GM21381 (cell line): ENCODE measurements at regions not wholly inside any gene's neighbourhood (a gene's known extent, or its start where the extent isn't known, plus 50 kb on each side); places are given as distances from the start of the nearest gene placed in this dataset.
"Not testable (repeated sequence)": the region's sequence is repeated elsewhere in the genome, so short reads cannot be mapped to it uniquely, and the experiment has no call there.

Experiments used
- ATAC-seq: cut with Tn5 transposase; IDR thresholded peaks from one replicate; pipeline ENCODE4 v1.9.1; 2021; ENCODE audit warnings: mild to moderate bottlenecking, moderate library complexity; ENCODE audit not compliant: unreplicated experiment

DNA sequence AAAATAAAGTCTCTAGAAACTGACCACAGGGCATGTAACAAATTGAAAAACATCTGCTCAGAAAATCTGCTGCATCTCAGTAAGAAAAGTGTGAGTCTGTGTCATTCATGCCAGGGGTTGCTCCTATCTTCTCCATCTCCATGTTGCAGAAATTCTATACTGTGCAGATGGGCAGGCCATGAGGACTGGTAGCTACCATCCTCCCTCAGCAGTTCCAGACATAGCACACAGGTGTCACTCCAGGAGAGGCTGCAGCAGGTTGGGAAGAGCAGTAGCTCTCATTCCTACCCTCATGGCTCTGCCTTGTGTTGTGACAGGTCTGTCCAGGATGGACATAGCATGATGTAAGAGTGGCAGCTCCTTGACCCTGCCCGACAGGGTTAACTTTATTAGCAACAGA lies 173.4 kb downstream of the NDUFS4 start:
- no peak for ATAC-seq

DNA sequence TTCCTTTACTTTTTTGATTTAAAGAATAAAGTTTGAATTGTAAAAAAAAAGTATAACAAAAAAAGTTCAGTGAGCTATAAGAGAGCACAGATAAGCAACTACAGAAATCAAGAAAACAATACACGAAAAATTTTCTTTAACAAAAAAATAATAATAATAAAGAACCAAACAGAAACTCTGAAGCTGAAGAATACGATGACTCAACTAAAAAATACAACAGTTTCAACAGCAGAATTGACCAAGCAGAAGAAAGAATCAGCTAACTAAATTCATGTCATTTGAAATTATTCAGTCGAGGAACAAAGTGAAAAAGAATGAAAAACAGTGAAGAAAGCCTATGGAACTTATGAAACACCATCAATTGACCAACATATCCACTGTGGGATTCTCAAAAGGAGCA lies 177.7 kb downstream of the NDUFS4 start:
- ATAC-seq = no peak

DNA sequence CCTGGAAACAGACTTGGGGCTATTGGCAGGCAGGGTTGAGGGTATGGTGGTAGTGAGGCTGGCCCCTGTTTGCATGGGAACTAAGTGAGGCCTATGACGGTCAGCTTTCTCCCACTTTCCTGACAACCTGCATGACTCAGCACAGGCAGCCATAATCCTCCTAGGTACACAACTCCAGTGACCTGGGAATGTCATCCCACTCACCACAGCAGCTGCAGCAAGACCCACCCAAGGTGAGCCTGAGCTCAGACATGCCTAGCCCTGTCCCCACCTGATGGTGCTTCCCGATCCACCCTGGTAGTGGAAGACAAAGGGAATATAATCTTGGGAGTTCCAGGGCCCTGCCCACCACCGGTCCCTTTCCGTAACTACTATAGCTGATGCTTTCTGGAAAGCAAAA lies 178.7 kb downstream of the NDUFS4 start:
- no peak for ATAC-seq

DNA sequence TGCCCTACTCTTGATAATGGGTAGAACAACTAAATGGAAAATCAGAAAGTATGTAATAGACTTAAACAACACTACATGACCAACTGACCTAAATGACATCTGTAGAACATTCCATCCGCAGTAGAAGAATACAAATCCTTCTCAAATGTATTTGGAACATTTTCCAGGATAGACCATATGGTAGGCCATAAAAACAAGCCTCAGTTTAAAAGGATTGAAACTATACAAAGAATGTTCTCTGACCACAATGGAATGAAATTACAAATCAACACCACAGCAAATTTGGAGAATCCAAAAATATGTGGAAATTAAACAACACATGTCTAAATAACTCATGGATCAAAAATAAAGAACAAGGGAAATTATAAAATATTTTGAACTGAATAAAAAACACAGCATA lies 189.2 kb downstream of the NDUFS4 start:
- no peak for ATAC-seq

DNA sequence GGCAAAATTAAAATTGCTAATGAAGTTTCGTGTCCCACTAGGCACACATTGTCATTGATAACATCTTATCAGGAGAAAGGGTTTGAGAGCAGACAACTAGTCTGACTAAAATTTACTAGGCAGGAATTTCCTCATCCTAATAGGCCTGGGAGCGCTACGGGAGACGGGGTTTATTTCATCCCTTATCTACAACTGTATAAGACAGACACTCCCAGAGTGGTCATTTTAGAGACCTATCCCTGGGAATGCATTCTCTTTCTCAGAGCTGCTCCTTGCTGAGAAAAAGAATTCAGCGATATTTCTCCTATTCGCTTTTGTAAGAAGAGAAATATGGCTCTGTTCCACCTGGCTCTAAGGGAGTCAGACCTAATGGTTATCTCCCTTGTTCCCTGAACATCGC lies 191.8 kb downstream of the NDUFS4 start:
- ATAC-seq = not testable (repeated sequence)

DNA sequence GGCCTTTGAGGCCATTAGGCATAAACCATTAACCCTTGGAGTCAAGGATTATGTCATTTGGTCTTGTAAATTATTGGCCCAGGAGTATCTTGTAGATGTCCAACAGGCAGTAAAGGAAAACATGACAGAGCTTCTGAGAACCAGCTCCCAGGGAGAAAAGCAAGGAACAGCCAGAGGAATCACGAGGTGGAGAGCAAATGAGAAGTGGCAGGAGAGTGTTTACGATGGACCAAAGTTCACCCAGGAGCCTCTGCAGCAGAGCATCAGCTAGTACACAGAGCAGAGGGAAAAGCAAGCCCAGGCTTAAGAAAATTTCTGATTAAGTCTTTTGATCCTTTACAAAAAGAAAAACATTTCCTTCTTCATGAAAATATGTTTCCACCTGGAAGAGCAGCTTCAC lies 206.2 kb downstream of the NDUFS4 start:
- ATAC-seq = no peak

DNA sequence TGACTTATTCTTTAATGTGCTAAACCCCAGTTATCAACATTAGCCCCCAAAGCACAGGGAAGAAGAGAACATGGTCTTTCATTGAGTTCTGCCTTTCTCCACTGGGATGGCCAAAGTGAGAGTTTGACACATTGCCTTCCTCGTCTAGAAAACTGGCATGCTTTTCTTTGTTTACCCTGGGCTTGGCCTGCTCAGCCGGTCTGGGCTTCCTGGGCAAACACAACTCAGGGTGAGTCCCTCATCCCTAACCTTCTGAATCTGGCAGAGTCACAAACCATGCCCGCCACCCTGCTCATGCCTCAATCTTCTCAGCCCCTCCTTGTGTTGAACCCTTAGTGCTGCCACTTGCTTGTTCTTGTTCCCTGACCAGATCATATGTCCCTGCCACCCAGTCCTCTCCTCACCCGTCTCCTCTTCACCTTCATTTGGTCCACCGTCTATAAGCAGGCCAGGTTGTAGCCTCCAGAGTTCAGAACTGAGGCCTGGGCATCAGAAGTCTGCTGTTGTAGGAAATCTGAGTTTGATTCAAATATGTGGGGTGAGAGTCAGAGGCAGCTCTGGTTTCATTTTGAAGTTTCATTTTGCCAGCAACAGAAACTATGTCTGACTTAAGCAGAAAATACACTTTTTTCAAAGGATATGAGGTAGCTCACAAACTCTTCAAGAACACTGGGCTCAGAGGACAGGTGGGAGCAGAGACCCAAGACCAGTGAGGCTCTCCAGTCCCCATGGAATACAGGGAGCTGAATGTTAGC lies 217.6 kb downstream of the NDUFS4 start:
- ATAC-seq = peak; percentile 84

DNA sequence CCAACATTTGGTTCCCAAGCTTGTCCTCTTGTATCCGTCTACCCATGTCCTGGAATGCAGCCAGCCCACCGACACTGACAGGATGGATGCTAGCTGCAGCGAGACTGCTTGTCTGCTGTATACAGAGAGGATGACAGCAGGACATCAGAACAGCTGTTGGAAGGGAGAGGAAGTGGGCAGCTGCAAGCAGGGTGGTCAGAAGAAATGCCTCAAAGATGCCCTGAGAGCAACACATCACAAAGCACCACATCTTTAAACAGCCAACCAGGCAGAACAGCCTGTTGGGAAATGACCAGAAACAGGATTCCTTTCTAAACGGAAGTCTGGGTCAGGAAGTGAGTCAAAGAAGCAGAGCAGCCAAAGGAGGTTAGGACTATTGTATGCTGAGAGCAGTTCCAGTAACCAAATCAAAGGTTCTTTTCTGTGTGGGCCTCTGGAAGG lies 219.1 kb downstream of the NDUFS4 start:
- no peak for ATAC-seq

DNA sequence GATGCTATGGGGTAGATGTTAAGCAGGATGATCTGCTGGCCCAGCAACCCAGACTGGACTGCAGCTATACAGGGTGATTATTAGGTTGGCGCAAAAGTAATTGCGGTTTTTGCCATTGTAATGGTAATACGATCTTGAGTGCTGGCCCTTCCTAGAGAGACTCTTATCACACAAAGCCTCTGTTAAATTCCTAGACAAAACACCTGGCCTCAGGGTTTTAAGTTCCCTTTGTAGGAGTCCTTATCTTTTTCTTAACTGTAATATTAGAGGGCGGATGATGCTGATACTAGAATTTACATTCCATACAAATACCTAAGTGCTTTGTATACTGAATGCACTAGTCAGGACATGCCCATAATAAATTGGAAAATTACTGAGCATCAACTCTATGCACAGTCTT lies 222.2 kb downstream of the NDUFS4 start:
- no peak for ATAC-seq

DNA sequence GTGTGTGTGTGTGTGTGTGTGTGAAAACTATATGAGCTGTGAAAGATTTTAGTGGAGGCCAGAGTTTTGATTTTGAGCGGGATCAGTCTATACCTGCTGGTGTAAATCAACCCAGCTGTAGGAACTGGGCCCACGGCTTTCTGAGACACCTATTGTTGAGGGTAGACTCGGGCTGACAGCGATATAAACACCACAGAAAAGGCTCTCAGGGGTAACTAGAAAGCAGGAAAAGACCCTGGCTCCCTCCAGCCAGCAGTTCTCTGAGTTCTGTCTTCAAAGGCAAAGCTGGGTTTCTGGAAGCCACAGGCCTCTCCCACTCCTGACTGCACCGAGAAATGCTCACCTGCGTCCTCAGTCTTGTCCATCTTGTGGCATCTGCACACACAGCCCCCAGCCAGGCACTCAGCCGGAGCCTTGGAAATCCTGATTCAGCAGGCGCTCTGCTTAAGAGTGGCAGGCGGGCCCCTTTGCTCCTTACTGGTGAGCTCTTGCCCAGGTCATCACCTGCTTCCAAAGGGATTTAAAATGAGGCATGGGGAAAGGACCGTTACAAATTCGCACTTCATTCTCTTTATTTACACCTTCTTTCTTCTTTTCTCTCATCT lies 223.3 kb downstream of the NDUFS4 start:
- ATAC-seq = no peak

DNA sequence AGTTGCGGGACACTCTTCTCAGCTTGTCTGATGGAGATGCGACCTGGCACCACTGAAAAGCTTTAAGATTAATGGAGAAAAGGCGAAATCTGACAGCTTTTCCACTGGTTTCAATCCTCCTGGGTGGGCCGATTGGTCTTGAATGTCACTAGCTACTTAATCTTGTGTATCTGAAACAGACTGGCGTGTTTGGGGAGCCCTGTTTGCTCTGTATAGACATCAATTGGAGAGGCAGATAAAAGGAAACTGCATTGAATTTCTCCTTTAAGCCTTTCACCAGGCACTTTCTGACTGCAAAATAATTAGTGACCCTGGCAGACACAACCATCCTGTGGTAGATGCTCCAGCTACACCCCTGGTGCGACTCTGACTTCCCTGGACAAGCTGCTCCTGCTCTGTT lies 224.2 kb downstream of the NDUFS4 start:
- no peak for ATAC-seq

DNA sequence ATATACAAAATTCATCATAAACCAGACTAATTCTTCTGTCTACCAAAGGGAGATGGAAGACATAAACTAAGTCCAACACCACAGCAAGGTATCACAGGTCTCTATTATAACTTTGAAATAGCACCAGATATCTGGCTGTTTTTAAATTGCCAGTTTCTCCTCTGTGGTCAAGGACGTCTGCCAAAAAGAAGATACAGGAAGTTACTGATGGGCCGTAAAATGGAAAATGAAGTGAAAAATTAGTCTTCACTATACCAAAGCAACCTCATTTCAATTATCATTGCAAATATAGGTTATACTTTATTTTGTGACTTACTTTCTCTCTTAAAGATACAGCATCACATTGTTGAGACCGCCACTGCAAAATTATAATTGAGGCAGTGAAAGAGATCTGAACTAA lies 225.5 kb downstream of the NDUFS4 start:
- no peak for ATAC-seq

DNA sequence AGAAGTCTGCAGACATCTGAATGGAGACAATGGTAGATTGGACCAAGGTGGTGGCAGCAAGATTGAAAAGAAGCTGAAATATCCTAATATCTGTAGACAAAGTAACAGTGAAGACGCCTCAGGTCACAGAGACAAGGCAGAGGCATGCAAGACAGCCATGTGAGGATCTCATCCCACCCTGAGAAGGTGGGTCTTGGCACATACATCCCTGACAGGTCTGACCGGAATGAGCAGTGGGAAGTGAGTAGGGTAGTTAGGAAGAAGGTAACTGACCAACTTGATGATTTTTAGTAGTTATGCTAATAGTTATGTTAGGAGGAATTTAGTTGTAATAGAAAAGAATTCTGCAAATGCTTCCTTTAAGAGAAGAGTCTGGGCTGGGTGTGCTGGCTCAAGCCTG lies 229.6 kb downstream of the NDUFS4 start:
- no peak for ATAC-seq

DNA sequence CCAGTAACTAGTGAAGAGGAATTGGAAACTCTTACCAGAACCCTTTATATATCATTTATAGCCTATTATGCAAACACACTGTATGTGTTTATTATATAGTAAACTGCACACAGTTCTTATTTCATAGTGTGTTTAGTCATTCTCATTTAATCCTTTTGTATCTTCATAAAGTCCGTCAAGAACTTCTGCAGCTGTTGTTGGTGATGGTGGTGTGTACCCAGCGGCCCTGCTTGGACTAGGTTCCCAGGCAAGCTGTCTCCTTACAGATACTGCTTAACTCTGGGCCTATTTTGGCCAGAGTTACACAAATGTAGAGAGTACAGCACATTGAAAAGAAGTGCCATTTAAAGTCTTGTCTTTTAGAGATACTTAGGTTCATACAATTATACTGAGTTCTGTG lies 231.9 kb downstream of the NDUFS4 start:
- no peak for ATAC-seq

DNA sequence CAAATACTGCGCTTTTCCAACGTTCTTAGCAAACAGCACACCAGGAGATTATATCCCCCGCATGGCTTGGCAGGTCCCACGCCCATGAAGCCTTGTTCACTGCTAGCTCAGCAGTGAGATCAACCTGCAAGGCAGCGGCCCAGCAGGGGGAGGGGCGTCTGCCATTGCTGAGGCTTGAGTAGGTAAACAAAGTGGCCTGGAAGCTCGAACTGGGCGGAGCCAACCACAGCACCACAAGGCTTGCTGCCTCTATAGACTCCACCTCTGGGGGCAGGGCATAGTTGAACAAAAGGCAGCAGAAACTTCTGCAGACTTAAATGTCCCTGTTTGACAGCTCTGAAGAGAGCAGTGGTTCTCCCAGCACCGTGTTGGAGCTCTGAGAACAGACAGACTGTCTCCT lies 239.2 kb downstream of the NDUFS4 start:
- not testable (repeated sequence) for ATAC-seq

DNA sequence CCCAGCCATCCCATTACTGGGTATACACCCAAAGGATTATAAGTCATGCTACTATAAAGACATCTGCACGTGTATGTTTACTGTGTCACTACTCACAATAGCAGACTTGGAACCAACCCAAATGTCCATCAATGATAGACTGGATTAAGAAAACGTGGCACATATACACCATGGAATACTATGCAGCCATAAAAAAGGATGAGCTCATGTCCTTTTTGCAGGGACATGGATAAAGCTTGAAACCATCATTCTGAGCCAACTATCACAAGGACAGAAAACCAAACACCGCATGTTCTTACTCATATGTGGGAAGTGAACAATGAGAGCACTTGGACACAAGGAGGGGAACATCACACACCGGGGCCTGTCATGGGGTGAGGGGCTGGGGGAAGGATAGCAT lies 248.0 kb downstream of the NDUFS4 start:
- ATAC-seq = not testable (repeated sequence)

DNA sequence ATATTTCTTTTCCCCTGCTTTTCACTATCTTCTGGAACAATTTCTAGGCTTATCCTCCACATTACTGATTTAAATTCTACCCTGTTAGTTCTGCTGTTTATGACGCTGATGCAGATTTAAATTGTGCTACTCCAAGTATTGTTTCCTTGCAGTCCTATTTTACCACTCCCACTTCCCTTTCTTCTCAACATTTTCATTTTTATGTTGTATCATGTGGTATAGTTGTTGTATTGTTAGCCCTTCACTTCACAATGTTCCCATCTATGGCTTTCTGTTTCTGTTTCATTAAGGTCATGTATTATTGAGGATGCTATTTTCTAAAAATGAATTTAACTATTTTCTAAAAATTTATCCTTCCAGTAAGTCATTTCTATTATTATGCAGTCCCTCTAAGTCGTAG lies 254.4 kb downstream of the NDUFS4 start:
- ATAC-seq = no peak

DNA sequence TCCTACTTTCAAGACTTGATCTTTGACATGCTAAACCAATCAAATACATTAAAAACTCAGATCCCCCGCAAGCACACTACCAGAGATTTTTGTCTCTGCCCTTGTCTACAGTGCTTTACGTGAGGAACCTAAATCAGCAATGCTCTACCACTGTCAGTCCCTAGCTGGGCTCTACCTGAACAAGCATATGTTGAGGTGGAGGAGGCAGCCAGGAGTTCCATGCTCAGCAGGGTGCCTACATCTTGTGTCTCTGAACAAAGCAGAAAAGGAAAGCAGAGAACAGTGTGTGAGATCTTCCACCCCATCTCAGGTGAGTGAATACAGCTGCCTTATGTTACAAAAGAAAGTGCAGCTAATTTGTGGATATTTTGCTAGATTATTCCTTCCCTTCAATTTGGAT lies 255.0 kb downstream of the NDUFS4 start:
- no peak for ATAC-seq

DNA sequence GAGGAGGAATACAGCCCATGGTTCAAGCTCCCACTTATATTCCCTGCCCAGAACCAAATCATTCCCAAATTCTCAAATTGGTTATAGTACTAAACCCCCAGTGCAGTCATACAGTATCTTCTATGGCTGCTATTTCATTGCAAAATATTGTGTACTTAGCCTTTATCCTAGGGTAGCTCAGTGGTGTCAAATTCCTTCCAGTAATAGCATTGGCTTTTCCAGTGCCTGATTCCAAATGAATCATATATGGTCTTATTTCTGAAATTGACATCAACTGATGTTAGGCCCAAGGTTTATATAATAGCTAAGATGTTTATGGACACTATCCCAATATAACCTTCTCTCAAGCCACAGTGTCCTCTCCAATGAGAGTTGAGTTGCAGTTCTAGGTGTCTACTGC lies 256.7 kb downstream of the NDUFS4 start:
- no peak for ATAC-seq

DNA sequence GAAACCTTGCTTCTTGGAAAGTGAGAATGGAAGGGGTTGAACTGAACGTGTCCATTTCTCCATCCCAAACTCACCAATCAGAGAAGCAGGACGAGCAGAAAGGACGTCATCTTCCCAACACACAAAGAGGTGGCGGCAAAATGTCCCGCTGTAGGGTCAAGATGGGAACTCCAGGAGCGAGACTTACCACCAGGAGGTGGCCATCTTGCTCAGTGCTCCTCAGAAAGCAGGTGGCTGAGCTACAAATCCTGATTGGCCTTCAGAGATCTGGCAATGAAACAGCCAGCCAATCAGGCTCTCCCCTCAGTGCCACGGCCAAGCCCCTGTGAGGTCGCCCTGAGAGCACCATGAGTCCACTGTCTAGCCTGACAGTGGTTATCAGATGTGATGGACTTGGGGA lies 259.0 kb downstream of the NDUFS4 start:
- no peak for ATAC-seq

DNA sequence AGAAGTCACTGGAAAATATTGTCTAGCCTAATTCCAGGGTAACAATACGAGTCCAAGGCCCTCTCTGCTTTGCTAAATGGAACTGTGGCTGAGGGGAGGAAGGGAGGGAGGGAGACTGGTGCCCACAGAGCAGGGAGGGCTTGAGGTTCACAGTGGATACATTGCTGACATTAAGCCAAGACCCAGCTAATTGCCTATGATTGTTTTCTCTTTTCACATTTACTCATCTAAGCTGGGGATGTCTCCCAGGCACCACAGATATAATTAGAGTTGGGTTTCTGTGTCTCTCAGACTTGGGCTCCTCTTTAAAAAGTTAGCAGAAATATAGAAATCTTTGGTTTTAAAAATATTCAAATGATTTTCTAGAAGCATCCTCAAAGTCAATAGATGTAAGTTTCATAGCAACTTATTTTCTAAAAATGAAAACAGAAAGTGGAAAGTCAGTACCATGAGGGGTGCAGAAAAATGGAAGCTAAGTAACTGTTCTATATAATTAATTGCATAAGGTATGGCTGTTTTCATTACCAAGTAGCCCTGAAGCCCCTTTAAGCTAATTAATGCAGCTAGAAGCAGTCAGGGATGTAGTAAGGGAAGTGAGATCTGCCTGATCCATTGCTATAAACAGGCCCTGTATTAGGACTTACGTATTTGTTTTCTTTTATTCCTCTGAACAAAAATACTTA lies 259.8 kb downstream of the NDUFS4 start:
- peak; percentile 43 for ATAC-seq

DNA sequence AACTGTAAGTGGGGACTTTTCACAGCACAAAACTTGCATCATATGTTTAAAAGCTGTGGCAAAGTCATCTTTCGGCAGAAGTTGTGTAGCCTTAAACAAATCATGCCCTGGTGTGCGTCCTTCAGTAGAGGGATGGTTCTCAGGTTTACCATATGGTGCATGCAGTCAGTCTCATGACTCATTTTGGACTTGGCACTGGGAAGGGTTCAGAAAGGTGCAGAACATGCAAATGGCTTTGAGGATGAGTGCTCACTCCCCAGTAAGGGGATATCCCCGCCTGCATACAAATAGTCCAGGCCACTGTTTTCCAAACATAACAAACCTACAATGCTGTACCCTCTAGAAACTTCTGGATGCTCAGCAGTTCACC lies 260.3 kb downstream of the NDUFS4 start:
- peak; percentile 80 for ATAC-seq
